HepG2 (cell line): ENCODE measurements at regions not wholly inside any gene's neighbourhood (a gene's known extent, or its start where the extent isn't known, plus 50 kb on each side); places are given as distances from the start of the nearest gene placed in this dataset.
A peak's percentile ranks its signal among the peaks of the same experiment; 100 is the strongest.

Source experiments
- ATAC-seq: fragments of 200-7000 bp; cut with Tn5 transposase; 3 replicates; pipeline ENCODE4 v1.9.1; 2020; ENCODE audit warnings: mild to moderate bottlenecking, moderate library complexity
- BruUV-seq: library from RNA; stranded (reverse); fragments of 400-500 nt; replicated peaks from 2 replicates; lab custom pipeline; 2021; lab: Mats Ljungman, UMichigan
- CTCF ChIA-PET: fragments of 300-600 bp; formaldehyde crosslinking; extraction: SDS; loops from one replicate; lab custom pipeline; 2021; ENCODE audit warnings: low total read pairs, inconsistent platforms, low intra/inter-chr PET ratio; lab: Yijun Ruan, JAX
- POLR2A ChIA-PET: fragments of 350-600 bp; sonication (Branson Sonifier 250); formaldehyde crosslinking; loops from one replicate; lab custom pipeline; 2020; ENCODE audit warnings: antibody characterized with exemption, inconsistent platforms; lab: Yijun Ruan, JAX
- DNase-seq: peaks from one replicate; pipeline ENCODE4 v3.0.0-alpha.2; 2015; ENCODE audit warnings: low spot score
- FAIRE-seq: peaks from 3 replicates; lab custom pipeline; 2011; peaks lifted over from hg19 to GRCh38; lab: Jason Lieb, UNC
- H2AFZ ChIP-seq: one replicate; pipeline ENCODE4 v1.6.1; 2011; ENCODE audit warnings: low read length, inconsistent platforms
- H3K27ac ChIP-seq: fragments of 300-600 bp; 3 replicates; pipeline ENCODE4 v1.8.0; 2011; ENCODE audit warnings: mixed run types, mild to moderate bottlenecking, mixed read lengths, low read length, inconsistent platforms; ENCODE audit not compliant: insufficient read depth; ENCODE audit errors: extremely low read length
- H3K27me3 ChIP-seq, 2 experiments: fragments of 200-600 bp in 1 of 2; 2 replicates in 1 of 2; 3 replicates in 1 of 2; pipeline versions ENCODE4 v1.6.0 to v1.8.0; 2011; ENCODE audit warnings: low read length in 2 of 2, mild to moderate bottlenecking in 2 of 2, moderate library complexity in 2 of 2, inconsistent platforms in 1 of 2; ENCODE audit not compliant: insufficient read depth in 2 of 2, control insufficient read depth in 1 of 2
- H3K36me3 ChIP-seq, 2 experiments: fragments of 200-600 bp in 1 of 2; replicated peaks in 1 of 2; 2 replicates in 1 of 2; 3 replicates in 1 of 2; pipeline versions ENCODE4 v1.5.1 to v1.8.0; 2011; ENCODE audit warnings: low read length in 2 of 2, inconsistent platforms in 1 of 2; ENCODE audit not compliant: insufficient read depth in 2 of 2, control insufficient read depth in 1 of 2
- H3K4me1 ChIP-seq: 2 replicates; pipeline ENCODE4 v1.5.1; 2012; ENCODE audit warnings: low read length, inconsistent platforms; ENCODE audit not compliant: insufficient read depth
- H3K4me2 ChIP-seq: 2 replicates; pipeline ENCODE4 v1.6.0; 2011; ENCODE audit warnings: low read depth, low read length, inconsistent platforms
- H3K4me3 ChIP-seq, 3 experiments: fragments of 200-600 bp in 1 of 3; sonication (generic), shearing (Covaris generic) in 1 of 3; replicated peaks in 1 of 3; 2 replicates each; pipeline ENCODE4 v1.5.1; 2011 to 2016; ENCODE audit warnings: low read length in 3 of 3, inconsistent platforms in 2 of 3, low read depth in 2 of 3, mild to moderate bottlenecking in 2 of 3, control low read depth in 1 of 3, mixed read lengths in 1 of 3; ENCODE audit not compliant: insufficient read depth in 1 of 3
- H3K79me2 ChIP-seq: one replicate; pipeline ENCODE4 v1.6.1; 2011; ENCODE audit warnings: low read length, inconsistent platforms; ENCODE audit not compliant: insufficient read depth
- H3K9ac ChIP-seq: 2 replicates; pipeline ENCODE4 v1.6.0; 2011; ENCODE audit warnings: mild to moderate bottlenecking, low read depth, low read length, inconsistent platforms; ENCODE audit not compliant: insufficient read depth
- H3K9me3 ChIP-seq: 2 replicates; pipeline ENCODE4 v1.5.1; 2012; ENCODE audit warnings: mild to moderate bottlenecking, low read length
- H4K20me1 ChIP-seq: 2 replicates; pipeline ENCODE4 v1.6.0; 2011; ENCODE audit warnings: inconsistent platforms, mild to moderate bottlenecking, low read length, moderate library complexity; ENCODE audit not compliant: insufficient read depth
- ATF5 ChIP-seq: sonication (generic); formaldehyde crosslinking; IDR thresholded peaks from 2 replicates; pipeline ENCODE4 v1.4.0; 2020; ENCODE audit warnings: mild to moderate bottlenecking, low read depth, missing genetic modification reagents
- TSC22D2 ChIP-seq: sonication (generic); formaldehyde crosslinking; IDR thresholded peaks from 2 replicates; pipeline ENCODE4 v1.5.1; 2020; ENCODE audit warnings: missing genetic modification reagents, mild to moderate bottlenecking, borderline replicate concordance
- ZFP36L2 ChIP-seq: sonication (generic); formaldehyde crosslinking; IDR thresholded peaks from 2 replicates; pipeline ENCODE4 v1.4.0; 2020; ENCODE audit warnings: missing genetic modification reagents
- ZNF629 ChIP-seq: sonication (generic); formaldehyde crosslinking; conservative IDR thresholded peaks from 2 replicates; pipeline ENCODE4 v1.5.0; 2020; ENCODE audit warnings: missing genetic modification reagents
- ZNF652 ChIP-seq: IDR thresholded peaks from 2 replicates; pipeline ENCODE4 v1.6.1; 2016; ENCODE audit warnings: low read depth, borderline replicate concordance
- WGBS: methylation state at CpG from one replicate; pipeline ENCODE4 v1.1.6; 2017; ENCODE audit warnings: low lambda C conversion rate; 5-methylcytosine and 5-hydroxymethylcytosine counted together
- in situ Hi-C: cut with HindIII; loops from 2 replicates; pipeline ENCODE4 v1.10.0; 2017; ENCODE audit warnings: low pct_unique_long_range_greater_than_20kb; ENCODE audit not compliant: extremely low pct_ligation_motif_present
- intact Hi-C: fragments of 100-400 bp; cut with micrococcal nuclease; formaldehyde crosslinking; loops from one replicate; pipeline ENCODE4 v1.10.0; 2022; ENCODE audit not compliant: unreplicated experiment

- no peak overlapping the region for H3K4me3 ChIP-seq
- BruUV-seq, result no TSS peak
- 0 out of 2 replicates have a peak, but pooled peaks have one; percentile 39 for TF ChIP-seq ZNF652 (CRISPR knock-in tag)
- no peak for TF ChIP-seq TSC22D2 (CRISPR knock-in tag)
- TF ChIP-seq ATF5 (CRISPR knock-in tag), result no peak
- TF ChIP-seq, all 625 proteins: peak for 1
- H3K9me3 ChIP-seq, result no peaks in the 10 kb centered on the region
- FAIRE-seq (no peak), DNase-seq (no peak), ATAC-seq (no peak)
- CTCF ChIA-PET, result no interaction called here
- no peak overlapping the region for H3K27ac ChIP-seq
- POLR2A ChIA-PET, result no interaction called here
- no peak overlapping the region for H3K4me2 ChIP-seq
- no peak overlapping the region for H2AFZ ChIP-seq
- H3K9ac ChIP-seq, result no peak overlapping the region
- intact Hi-C loops, result no loop called here
- no peaks in the 10 kb centered on the region for H3K36me3 ChIP-seq
- peaks cover 7% of the 10 kb centered on the region for H3K4me1 ChIP-seq
- H3K27me3 ChIP-seq, result no peaks in the 10 kb centered on the region
- no peaks in the 10 kb centered on the region for H3K79me2 ChIP-seq
- WGBS, result 62% methylated on average over 2 of the region's 2 CpGs
- in situ Hi-C loops, result no loop called here
- no peaks in the 10 kb centered on the region for H4K20me1 ChIP-seq
Measured at GRCh38 chr10:21369697-21370096, 155.8 kb downstream of the SKIDA1 start.

- H3K27me3 ChIP-seq, result no peaks in the 10 kb centered on the region
- H3K79me2 ChIP-seq, result no peaks in the 10 kb centered on the region
- DNase-seq, result no peak
- H3K4me3 ChIP-seq, result no peak overlapping the region
- no peaks in the 10 kb centered on the region for H3K9me3 ChIP-seq
- ChIA-PET CTCF (no interaction called here), POLR2A (no interaction called here)
- 43% methylated on average over 9 of the region's 9 CpGs for whole genome bisulfite sequencing
- no peak overlapping the region for H3K4me2 ChIP-seq
- no peak overlapping the region for H2AFZ ChIP-seq
- in situ Hi-C loops (no loop called here), intact Hi-C loops (no loop called here)
- peaks cover 15% of the 10 kb centered on the region for H3K4me1 ChIP-seq
- no peak for FAIRE-seq
- no peaks in the 10 kb centered on the region for H3K36me3 ChIP-seq
- no peak overlapping the region for H3K9ac ChIP-seq
- H3K27ac ChIP-seq, result no peak overlapping the region
- TF ChIP-seq ZNF629 (peak; percentile 77), ZFP36L2 (no peak)
- no peak for ATAC-seq
- H4K20me1 ChIP-seq, result no peaks in the 10 kb centered on the region
- BruUV-seq, result no TSS peak
Measured at GRCh38 chr10:21368728-21369425, 156.6 kb downstream of the SKIDA1 start.
